ENCODE measurements at regions not wholly inside any gene's neighbourhood (a gene's known extent, or its start where the extent isn't known, plus 50 kb on each side); places are given as distances from the start of the nearest gene placed in this dataset.

DNA sequence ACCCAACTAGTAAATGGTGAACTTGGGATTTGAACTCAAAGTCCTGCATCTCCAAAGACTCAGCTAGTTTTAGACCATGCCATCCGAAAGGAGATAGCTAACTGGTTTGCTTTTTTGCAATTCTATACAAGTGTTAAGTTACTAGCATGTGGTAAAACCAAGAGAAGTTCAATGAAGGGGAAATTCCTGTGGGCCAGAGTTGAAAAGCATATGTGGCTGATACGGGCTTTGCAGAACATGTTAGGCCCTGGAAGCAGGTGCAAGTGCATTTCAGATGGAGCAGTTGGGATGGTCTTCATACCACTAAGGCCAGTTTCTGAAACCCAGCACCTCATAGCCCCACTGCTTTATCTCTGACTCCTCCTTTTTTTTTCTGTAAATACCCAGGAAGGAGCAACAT lies 620.9 kb downstream of the PLPP3 start:
- TF ChIP-seq, protein P1, sequence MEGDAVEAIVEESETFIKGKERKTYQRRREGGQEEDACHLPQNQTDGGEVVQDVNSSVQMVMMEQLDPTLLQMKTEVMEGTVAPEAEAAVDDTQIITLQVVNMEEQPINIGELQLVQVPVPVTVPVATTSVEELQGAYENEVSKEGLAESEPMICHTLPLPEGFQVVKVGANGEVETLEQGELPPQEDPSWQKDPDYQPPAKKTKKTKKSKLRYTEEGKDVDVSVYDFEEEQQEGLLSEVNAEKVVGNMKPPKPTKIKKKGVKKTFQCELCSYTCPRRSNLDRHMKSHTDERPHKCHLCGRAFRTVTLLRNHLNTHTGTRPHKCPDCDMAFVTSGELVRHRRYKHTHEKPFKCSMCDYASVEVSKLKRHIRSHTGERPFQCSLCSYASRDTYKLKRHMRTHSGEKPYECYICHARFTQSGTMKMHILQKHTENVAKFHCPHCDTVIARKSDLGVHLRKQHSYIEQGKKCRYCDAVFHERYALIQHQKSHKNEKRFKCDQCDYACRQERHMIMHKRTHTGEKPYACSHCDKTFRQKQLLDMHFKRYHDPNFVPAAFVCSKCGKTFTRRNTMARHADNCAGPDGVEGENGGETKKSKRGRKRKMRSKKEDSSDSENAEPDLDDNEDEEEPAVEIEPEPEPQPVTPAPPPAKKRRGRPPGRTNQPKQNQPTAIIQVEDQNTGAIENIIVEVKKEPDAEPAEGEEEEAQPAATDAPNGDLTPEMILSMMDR (IDR thresholded peaks at IDR 0.05; ENCODE audit: low read length) = no peak
- TF ChIP-seq EZH2 (IDR thresholded peaks at IDR 0.05; ENCODE audit: borderline replicate concordance, low read length) = no peak
